Bronchial epithelial cell (primary cell): ENCODE measurements at regions not wholly inside any gene's neighbourhood (a gene's known extent, or its start where the extent isn't known, plus 50 kb on each side); places are given as distances from the start of the nearest gene placed in this dataset.
"Not testable (repeated sequence)": the region's sequence is repeated elsewhere in the genome, so short reads cannot be mapped to it uniquely, and the experiment has no call there.

Experiments used
- DNase-seq: peaks from one replicate; pipeline ENCODE4 v3.0.0-alpha.2; 2010; ENCODE audit warnings: low read depth
- FAIRE-seq: peaks from 2 replicates; lab custom pipeline; 2011; peaks lifted over from hg19 to GRCh38; lab: Jason Lieb, UNC
- H3K27me3 ChIP-seq: 2 replicates; pipeline ENCODE4 v1.5.1; 2011; ENCODE audit warnings: low read length; ENCODE audit not compliant: control insufficient read depth, insufficient read depth
- H3K36me3 ChIP-seq: 2 replicates; pipeline ENCODE4 v1.5.1; 2011; ENCODE audit warnings: low read length; ENCODE audit not compliant: control insufficient read depth, insufficient read depth
- H3K4me3 ChIP-seq: 2 replicates; pipeline ENCODE4 v1.5.1; 2011; ENCODE audit warnings: mild to moderate bottlenecking, low read depth, low read length, control low read depth

DNA sequence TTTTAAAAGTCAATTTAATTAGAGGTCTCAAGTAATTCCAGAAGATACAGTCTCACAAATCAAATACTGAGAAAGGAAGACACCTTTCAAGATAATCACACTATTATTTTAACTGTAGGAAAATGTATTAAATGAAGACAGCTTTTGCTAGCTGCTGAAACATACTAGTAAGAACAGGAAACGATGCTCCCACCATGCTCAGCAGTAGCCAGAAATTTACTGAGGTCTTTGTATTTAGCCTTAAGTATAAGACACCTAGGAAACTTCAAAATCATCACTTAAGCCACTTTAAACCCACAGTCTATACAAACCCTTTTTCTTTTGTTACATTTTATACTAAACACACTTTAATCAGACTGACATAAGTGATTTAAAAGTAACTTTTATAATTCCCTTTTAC lies 72.7 kb upstream of the NPIPB12 start:
- not testable (repeated sequence) for H3K4me3 ChIP-seq, DNase-seq, H3K27me3 ChIP-seq, H3K36me3 ChIP-seq, FAIRE-seq

DNA sequence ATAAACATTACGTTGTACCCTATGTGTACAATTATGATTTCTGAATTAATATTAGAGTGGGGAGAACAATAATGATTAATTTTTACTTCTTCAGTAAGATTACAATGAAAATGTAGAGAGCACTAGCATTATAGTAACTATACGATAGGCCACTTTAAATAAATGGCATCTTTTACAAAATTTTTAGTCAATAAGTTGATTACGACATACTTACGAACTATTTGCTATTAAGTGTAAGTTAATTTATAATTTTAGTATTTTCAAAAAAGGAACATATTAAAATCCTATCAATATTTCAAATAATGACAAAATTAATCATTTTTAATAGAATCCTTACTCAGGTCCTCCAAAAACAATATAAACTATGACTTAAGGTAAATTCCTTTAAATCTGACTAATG lies 75.6 kb upstream of the NPIPB12 start:
- not testable (repeated sequence) for DNase-seq, H3K36me3 ChIP-seq, H3K27me3 ChIP-seq, FAIRE-seq, H3K4me3 ChIP-seq

DNA sequence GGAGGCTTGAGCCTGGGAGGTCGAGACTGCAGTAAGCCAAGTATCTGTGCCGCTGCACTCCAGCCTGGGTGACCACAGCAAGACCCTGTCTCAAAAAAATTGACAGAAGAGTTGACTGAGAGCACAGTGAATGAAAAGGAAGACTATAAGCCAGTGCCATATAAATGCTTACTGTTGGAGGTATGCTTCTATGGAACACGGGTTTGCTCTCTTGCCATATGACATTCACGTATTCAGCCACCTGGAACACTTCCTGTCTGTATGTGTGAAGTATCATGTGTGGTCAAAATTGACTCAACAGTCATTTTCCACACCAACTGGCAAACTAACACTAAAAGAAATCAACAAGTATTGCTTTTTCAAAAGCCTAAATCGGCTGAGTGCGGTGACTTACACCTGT lies 71.1 kb upstream of the SPN start:
- not testable (repeated sequence) for FAIRE-seq, H3K4me3 ChIP-seq, H3K27me3 ChIP-seq, H3K36me3 ChIP-seq, DNase-seq

DNA sequence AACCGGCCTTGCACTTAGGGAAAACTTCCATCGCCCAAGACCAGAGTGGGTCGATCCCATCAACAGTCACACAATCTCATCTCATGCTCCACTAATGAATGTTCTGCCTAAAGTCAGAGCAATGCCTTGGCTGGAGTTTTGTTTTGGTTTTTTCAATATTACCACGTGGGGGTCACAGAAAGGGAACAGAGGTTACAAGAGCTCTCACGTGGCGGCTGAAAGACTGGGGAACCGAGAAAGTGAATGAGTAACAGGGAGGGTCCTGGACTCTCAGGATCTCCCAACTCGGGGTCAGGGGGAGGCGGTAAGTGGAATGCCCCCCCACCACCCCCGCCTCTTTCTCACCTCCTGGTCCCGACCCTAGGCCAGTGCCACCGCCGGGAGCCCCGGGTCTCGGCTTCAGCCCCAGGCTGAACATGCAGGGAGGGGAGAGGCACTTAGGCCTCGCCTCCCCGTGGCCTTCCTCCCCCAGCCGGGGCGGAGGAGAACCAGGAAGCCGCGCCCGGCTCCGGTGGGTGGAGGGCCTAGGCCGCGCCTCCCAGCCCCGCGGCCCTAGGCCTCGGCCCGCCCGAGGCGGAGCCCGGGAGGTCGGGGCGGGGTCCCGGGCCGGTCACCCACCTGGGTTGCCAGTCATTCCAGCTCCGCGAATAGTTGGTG lies 68.7 kb upstream of the SPN start:
- not testable (repeated sequence) for H3K27me3 ChIP-seq, H3K36me3 ChIP-seq, FAIRE-seq
- peak; percentile 5 for DNase-seq
- H3K4me3 ChIP-seq, result peak overlapping the region; percentile 67

DNA sequence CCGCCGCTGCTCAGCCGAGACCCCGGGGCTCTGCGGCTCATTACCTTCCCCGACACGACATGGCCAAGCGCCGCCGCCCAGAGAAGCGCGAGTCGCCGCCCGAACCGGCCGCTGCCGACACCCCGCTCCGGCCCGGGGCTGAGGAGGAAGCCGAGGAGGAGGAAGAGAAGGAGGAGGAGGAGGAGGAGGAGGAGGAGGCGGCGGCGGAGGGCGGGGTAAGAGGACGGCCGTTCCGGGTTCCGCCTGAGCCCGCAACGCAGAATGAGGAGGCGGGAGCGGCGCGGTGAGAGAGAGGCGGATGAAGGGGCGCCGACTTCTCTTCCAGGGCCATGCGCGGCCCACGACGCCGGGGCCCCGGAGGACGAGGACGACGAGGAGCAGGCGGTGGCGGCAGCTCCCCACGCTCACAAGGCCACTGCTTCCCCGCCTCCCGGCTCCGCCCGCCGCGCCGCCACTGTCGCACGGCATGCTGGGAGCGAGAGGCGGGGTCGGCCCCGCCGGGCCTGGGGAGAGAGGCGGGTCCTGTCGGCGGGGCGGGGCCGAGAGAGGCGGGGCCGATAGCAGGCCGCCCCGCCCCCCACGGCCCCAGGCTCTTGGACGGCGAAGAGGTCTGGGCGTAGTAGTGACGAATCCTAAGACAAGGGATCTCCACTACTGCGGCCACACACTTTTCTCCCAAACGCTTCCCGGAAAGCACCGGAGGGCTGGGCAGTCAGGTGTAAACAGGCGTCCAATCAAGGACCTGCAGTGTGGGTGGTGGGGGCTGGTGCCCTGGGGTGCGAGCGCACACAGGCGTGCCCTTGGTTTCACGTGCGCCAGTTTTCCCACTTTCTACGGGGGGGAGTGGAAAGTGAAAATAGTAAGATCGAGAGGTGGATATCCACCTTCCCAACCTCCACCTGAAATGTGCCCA lies 67.9 kb upstream of the SPN start:
- H3K36me3 ChIP-seq, FAIRE-seq, H3K27me3 ChIP-seq: not testable (repeated sequence)
- DNase-seq, result peak; percentile 90
- H3K4me3 ChIP-seq, result peak overlapping the region; percentile 67

DNA sequence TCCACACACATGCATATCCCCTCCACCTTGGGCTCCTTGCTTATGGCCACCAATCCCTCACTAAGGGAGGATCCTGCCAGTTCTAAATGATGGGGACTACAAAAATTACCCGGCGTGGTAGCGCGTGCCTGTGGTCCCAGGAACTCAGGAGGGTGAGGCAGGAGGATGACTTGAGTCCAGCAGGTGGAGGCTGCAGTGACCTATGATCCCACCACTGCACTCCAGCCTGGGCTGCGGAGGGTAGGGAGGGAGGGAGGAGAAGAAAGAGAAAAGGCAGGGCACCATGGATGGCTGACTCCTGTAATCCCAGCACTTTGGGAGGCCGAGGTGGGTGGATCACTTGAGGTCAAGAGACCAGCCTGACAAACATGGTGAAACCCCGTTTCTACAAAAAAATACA lies 66.0 kb upstream of the SPN start:
- not testable (repeated sequence) for H3K4me3 ChIP-seq, FAIRE-seq, H3K36me3 ChIP-seq, H3K27me3 ChIP-seq, DNase-seq

DNA sequence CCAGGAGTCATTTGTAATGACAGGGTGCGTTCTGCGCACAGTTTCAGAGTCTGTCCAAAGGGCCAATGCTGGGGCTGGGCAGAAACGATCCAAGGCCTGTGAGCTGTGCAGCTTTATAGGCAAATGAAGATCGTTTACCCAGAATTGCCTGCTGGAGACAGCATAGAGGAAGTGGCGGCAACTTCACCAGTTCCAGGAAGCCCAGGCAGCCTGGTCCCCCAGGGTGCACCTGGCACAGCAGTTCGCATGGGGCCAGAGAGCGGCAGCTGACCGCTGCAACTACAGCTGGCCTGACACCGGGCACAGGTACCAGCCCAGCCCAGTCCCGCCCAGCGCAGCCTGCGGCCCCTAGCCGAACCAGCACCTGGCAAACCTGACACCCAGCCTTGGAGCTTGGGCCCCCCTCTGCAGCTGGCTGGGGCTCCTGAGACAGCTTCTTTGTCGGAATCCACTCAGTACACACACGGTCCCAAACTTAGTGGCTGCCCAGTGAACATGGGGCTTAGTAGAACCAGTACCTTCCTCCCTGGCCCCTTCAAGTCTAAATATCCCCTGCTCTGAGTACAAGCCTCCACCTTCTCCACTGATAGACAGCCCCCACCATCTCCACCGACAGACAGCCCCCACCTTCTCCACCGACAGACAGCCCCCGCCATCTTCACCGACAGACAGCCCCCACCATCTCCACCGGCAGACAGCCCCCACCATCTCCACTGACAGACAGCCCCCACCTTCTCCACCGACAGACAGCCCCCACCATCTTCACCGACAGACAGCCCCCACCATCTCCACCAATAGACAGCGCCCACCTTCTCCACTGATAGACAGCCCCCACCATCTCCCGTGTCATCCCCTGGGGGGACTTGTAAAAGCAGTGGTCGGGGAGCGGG lies 62.7 kb upstream of the SPN start:
- DNase-seq, H3K27me3 ChIP-seq, FAIRE-seq, H3K4me3 ChIP-seq, H3K36me3 ChIP-seq: not testable (repeated sequence)

DNA sequence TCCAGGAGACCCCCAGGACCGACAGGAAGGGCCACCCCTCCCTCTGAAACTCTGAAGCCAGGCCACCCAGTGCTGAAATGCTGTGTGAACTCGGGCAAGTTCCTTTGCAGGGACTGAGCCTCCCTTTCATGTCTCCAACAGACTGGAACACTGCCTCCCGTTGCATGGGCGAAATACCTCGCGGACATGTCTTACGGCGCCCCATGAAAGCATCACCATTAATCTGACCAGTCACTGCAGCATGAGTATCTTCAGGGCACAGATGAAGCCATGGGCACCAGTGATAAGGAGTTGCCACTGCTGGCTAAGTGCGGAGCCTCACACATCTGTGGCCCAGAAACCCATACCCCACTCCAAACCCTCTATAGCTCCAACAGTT lies 60.8 kb upstream of the SPN start:
- not testable (repeated sequence) for H3K4me3 ChIP-seq, DNase-seq, H3K36me3 ChIP-seq, FAIRE-seq, H3K27me3 ChIP-seq

DNA sequence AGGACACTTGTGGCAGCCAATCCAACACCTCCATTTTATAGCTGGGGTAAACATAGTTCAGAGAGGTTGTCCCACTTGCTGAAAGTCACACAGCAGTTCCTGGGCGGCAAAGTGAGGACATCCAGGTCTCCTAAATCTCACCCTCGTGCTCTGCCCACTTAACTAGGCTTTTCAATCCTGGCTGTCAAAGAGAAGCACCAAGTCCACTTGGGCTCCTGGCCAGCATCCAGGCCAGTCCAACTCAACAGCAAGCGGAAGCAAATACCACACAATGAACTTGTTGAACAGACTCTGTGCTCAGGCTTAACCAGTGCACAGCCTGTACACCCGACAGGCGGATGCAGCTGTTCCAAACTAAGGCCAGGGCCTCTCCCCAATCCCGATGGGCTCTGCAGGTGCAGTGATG lies 60.4 kb upstream of the SPN start:
- H3K27me3 ChIP-seq, H3K36me3 ChIP-seq, FAIRE-seq, DNase-seq, H3K4me3 ChIP-seq: not testable (repeated sequence)

DNA sequence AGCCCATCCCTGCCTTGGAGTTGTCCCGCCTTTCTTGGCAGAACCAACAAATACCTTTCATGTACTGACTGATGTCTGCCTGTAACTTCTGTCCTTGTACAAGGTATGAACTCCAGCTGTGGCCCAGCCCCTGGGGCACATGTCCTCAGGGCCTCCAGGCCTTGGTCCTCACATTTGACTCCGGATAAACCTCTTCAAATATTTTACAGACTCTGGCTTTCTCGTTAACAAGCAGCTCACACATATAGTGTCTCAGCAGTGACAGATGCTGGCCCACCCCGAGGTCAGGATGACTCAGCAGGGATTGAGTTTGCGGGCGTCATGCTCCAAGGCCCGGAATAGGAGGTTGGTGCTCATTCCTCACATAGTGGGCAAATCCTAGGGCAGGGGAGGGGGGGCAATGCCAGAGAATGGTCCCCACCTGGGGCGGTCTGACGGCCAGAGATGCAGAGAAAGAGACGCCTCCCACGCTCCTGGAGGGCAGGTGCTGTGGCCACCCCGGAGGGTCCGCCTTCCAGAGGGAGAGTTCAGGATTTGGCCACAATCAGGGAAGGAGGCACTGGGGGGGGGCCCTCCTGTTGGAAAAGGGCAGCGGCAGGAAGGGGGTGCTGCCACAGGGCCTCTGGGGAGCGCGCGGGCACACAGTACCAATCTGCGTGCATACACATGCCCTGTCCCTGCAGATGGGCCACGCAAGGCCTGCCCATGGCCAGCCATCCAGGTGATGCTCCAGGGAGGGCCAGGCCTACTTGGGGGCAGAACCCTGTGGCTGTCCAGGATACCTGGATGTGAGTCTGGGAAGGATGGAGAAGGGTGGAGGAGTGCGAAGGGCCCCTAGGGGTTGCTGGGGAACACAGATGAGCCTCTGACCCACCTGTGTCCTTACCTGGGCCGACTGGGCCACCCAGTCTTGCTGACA lies 58.2 kb upstream of the SPN start:
- not testable (repeated sequence) for H3K4me3 ChIP-seq, H3K27me3 ChIP-seq, H3K36me3 ChIP-seq, FAIRE-seq
- DNase-seq, result peak; percentile 52

DNA sequence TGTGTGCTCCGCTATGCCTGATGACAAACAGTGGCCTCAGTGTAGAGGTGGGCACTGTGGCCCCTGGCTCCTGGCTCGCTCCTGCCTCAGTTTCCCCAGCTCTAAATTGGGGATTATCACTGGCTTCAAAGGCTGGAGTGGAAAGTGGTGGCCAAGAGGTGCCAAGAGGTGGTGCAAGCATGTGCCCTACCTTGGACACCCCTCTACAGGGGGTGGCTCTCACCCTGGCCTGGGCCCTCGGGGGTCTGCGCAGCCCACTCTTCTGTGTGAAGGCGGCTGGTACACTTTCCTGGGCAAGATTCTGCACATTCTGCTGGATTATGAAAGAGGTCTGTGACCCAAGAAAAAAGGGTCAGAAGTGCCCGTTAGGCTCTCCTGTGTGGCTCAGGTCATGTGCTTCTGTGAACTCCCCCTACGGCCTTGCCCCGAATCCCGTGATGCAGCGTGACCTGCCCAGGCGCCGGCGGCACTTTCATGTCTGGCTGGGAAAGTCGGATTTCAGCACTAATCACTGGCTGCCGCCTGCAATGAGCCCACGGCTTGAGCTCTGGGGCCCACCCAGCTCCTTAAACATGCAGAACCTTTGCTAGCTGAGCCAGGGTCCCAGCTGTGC lies 57.3 kb upstream of the SPN start:
- H3K4me3 ChIP-seq, DNase-seq, H3K36me3 ChIP-seq, H3K27me3 ChIP-seq, FAIRE-seq: not testable (repeated sequence)

DNA sequence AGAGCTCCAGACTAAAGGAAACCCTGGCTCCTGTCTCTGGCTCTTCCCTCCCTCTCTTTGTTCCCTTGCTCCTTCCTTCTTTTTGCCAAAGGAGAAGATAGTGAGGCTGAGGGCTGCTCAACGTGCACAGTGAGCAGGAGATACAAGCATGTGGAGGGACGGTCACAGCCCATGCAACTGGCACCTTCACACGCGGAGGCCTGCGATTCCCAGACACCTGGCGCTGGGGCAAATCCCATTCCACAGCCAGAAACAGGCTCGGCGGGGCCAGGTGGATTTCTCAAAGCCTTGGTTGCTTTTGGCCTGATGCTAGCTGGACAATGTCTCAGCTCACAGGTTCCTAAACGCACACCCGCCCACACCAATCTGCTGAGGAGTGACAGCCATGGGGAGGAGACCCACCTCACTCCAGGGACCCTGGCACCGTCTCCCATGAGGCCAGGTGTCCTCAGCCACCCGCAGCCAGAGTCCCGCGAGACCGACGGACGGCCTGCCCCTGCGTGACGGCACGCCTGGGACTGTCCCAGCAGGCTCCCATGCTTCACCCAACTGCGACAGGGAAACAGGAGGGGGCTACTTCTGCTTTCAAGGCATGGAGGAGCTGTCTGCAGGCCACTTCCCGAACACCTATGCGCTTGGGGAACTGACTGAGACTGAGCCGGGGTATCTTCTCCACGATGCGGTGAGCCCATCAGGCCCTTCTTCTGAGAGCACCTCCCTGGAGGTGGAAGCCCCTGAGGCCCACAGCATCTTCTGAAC lies 56.2 kb upstream of the SPN start:
- not testable (repeated sequence) for H3K27me3 ChIP-seq, H3K36me3 ChIP-seq, H3K4me3 ChIP-seq, FAIRE-seq, DNase-seq
